ENCODE measurements at regions not wholly inside any gene's neighbourhood (a gene's known extent, or its start where the extent isn't known, plus 50 kb on each side); places are given as distances from the start of the nearest gene placed in this dataset.

DNA sequence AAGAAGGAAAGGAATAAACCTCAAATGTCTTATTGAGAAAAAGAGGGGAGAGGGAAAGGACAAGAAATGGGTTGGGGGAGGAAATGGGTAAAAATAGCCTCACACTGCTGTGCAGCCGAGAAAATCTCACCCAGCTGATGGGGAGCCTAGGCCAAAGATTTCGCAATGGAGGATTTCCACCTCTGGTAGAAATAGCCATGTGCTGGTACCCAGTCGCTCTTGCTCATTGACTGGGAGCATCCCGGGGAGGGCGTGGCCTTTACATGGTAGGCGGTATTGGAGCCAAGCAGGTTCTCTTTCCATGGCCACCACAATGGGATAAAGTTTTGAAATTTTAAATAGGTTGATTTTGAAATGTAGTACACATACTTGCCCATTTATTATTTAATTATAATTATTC lies 255.1 kb upstream of the LDB2 start:
- TF ChIP-seq, protein P1, sequence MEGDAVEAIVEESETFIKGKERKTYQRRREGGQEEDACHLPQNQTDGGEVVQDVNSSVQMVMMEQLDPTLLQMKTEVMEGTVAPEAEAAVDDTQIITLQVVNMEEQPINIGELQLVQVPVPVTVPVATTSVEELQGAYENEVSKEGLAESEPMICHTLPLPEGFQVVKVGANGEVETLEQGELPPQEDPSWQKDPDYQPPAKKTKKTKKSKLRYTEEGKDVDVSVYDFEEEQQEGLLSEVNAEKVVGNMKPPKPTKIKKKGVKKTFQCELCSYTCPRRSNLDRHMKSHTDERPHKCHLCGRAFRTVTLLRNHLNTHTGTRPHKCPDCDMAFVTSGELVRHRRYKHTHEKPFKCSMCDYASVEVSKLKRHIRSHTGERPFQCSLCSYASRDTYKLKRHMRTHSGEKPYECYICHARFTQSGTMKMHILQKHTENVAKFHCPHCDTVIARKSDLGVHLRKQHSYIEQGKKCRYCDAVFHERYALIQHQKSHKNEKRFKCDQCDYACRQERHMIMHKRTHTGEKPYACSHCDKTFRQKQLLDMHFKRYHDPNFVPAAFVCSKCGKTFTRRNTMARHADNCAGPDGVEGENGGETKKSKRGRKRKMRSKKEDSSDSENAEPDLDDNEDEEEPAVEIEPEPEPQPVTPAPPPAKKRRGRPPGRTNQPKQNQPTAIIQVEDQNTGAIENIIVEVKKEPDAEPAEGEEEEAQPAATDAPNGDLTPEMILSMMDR (IDR thresholded peaks at IDR 0.05): no peak
- DNase-seq: no peak
- ATAC-seq: no peak
- intact Hi-C loops (cut with micrococcal nuclease): no loop called here
- peaks cover 3% of the 10 kb centered on the region for H3K9me3 Mint-ChIP-seq
- H3K27me3 Mint-ChIP-seq: peaks cover 3% of the 10 kb centered on the region
- ChIA-PET CTCF (no interaction called here), POLR2A (no interaction called here)
- no peaks in the 10 kb centered on the region for H3K4me1 Mint-ChIP-seq (ENCODE audit: low read depth)
- H3K27ac Mint-ChIP-seq: no peak overlapping the region
- no peak overlapping the region for H3K4me3 Mint-ChIP-seq
- no peaks in the 10 kb centered on the region for H3K36me3 Mint-ChIP-seq (ENCODE audit: low read depth)

DNA sequence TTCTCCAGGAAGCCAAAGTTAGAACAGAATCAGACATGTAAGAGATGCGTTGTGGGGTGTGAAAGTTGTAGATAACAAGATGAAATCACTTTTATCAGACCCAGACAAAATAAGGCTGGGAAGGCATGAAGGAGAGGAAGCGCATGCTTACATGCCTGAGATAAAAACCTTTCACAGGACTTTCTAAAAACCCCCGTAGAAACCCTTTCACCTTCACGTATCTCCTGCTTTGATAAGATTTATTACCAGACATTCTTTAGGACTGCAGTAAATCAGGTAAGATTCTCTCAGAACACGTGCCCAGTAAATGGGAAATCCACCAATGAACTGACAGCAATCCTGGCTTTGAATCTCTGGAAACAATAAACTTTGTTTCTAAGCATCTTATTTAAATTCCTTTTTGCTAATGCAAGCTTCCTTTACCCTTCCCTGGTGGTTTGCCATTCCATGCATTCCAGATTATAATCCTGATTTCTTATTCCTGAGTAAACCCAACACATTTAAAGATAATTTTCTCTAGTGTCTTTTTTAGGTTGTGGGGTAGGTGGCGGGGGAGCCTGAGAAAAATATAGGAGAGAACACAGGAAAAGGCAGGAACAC lies 254.6 kb upstream of the LDB2 start:
- no peaks in the 10 kb centered on the region for H3K4me1 Mint-ChIP-seq (ENCODE audit: low read depth)
- peaks cover 3% of the 10 kb centered on the region for H3K27me3 Mint-ChIP-seq
- intact Hi-C loops (cut with micrococcal nuclease): no loop called here
- no peak overlapping the region for H3K27ac Mint-ChIP-seq
- DNase-seq (no peak), ATAC-seq (no peak)
- CTCF ChIA-PET: no interaction called here
- peaks cover 3% of the 10 kb centered on the region for H3K9me3 Mint-ChIP-seq
- H3K36me3 Mint-ChIP-seq (ENCODE audit: low read depth): no peaks in the 10 kb centered on the region
- POLR2A ChIA-PET: no interaction called here
- H3K4me3 Mint-ChIP-seq: no peak overlapping the region
- TF ChIP-seq, protein P1 (IDR thresholded peaks at IDR 0.05): no peak

DNA sequence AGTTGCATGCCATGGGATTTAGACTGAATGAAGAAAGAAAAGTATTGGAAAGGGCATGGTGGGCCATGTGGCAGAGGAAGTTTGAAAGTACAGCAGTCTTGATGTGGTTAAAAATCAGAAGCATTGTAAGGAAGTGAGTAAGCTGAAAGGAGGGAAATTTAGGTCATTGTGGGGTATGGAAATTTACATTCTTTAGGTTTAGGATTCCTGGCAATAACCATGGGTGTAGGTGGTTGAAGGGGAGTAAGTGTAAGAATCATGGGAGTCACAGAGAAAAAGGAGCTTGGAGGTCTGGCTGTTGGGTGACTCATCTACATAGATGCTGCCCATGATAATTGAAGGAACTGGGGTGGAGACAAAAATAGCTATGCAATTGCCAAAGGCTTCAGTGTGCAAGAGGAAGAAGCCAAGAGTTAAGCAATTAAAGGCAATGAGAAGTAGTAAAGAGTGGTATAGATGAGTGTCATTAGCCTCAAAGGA lies 243.8 kb upstream of the LDB2 start:
- ATAC-seq (no peak), DNase-seq (no peak)
- Mint-ChIP-seq H3K4me1 (ENCODE audit: low read depth) (no peaks in the 10 kb centered on the region), H3K36me3 (ENCODE audit: low read depth) (no peaks in the 10 kb centered on the region), H3K4me3 (no peak overlapping the region), H3K9me3 (peaks cover 10% of the 10 kb centered on the region), H3K27ac (no peak overlapping the region), H3K27me3 (peaks cover 2% of the 10 kb centered on the region)
- TF ChIP-seq, protein P1 (IDR thresholded peaks at IDR 0.05): no peak
- ChIA-PET POLR2A (no interaction called here), CTCF (interaction anchor here (1.3 kb wide), 1 partner anchor 305 kb away, joined by 4 read pairs; no protein-coding TSS in a partner anchor)
- intact Hi-C loops (cut with micrococcal nuclease): no loop called here

DNA sequence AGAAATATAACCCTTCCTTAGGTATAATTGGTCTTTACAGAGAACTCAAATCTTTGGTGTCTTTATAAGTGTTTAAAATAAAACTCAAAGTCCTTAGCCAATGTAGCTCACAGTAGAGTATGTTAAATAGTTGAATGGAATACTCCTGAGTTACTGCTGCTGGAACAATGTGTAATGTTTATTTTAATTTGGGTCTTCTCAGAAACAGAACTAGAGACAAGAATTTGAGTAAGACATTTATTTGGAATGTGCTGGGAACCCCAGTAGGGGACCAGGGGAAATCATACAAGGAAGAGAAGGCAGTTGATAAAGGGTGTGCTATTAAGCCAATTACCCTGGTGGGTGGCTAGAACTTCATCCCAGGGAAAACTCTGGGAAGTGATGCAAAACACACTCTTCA lies 240.4 kb upstream of the LDB2 start:
- intact Hi-C loops (cut with micrococcal nuclease): no loop called here
- TF ChIP-seq, protein P1 (IDR thresholded peaks at IDR 0.05): no peak
- no peaks in the 10 kb centered on the region for H3K36me3 Mint-ChIP-seq (ENCODE audit: low read depth)
- peaks cover 2% of the 10 kb centered on the region for H3K27me3 Mint-ChIP-seq
- CTCF ChIA-PET: no interaction called here
- no peak for DNase-seq
- peaks cover 10% of the 10 kb centered on the region for H3K9me3 Mint-ChIP-seq
- no peak overlapping the region for H3K4me3 Mint-ChIP-seq
- ATAC-seq: no peak
- no peak overlapping the region for H3K27ac Mint-ChIP-seq
- no peaks in the 10 kb centered on the region for H3K4me1 Mint-ChIP-seq (ENCODE audit: low read depth)
- POLR2A ChIA-PET: no interaction called here

DNA sequence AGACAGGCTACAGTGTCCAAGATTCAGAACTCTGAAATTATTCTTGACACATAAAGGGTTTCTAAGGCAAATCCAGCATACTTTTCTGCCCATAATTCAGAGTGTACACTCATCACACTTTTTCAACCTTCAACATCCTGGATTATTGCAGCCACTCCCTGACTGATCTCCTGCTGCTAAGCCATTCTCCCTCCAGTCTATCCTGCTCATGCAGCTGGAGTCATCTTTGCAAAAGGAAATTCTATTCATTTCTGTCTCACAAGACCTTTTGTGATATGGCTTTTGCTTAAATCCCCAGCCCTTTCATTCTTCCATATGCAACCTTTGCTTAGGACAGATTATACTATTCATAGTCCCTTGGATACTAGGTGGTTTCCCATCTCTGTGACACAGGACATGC lies 236.1 kb upstream of the LDB2 start:
- ATAC-seq (no peak), DNase-seq (no peak)
- intact Hi-C loops (cut with micrococcal nuclease): no loop called here
- H3K4me1 Mint-ChIP-seq (ENCODE audit: low read depth): no peaks in the 10 kb centered on the region
- H3K36me3 Mint-ChIP-seq (ENCODE audit: low read depth): no peaks in the 10 kb centered on the region
- CTCF ChIA-PET: no interaction called here
- POLR2A ChIA-PET: no interaction called here
- TF ChIP-seq, protein P1 (IDR thresholded peaks at IDR 0.05): no peak
- H3K4me3 Mint-ChIP-seq: no peak overlapping the region
- H3K9me3 Mint-ChIP-seq: peaks cover 2% of the 10 kb centered on the region
- peaks cover 4% of the 10 kb centered on the region for H3K27me3 Mint-ChIP-seq
- H3K27ac Mint-ChIP-seq: no peak overlapping the region

All from activated CD8-positive, alpha-beta T cell treated with anti-CD3 and anti-CD28 coated beads for 36 hours (primary cell).